Tibial nerve (tissue), 4 donors: ENCODE measurements at regions not wholly inside any gene's neighbourhood (a gene's known extent, or its start where the extent isn't known, plus 50 kb on each side); places are given as distances from the start of the nearest gene placed in this dataset.

Experiments
- CTCF ChIP-seq, 5 experiments: fragments of 200-600 bp in 3 of 5; fragments of 450-650 bp in 2 of 5; sonication (generic) in 3 of 5; IDR thresholded peaks; one replicate each; pipeline ENCODE4 v1.5.1; 2016 to 2019; ENCODE audit warnings: antibody characterized with exemption in 5 of 5, mild to moderate bottlenecking in 3 of 5, moderate library complexity in 2 of 5
- EP300 ChIP-seq, 2 donors: sonication (generic); formaldehyde crosslinking; IDR thresholded peaks; one replicate each; pipeline ENCODE4 v1.6.1; 2017; ENCODE audit warnings: antibody characterized with exemption in 2 of 2, mild to moderate bottlenecking in 1 of 2
- POLR2A ChIP-seq, 2 donors: fragments of 450-650 bp; IDR thresholded peaks; one replicate each; pipeline ENCODE4 v1.6.1; 2017; ENCODE audit warnings: antibody characterized with exemption in 2 of 2, mild to moderate bottlenecking in 2 of 2, moderate library complexity in 2 of 2

GRCh38 chr12:14219156-14219555 lies 146.3 kb upstream of the ATF7IP start:
- TF ChIP-seq CTCF (IDR thresholded peaks at IDR 0.05) (no peak), POLR2A (IDR thresholded peaks at IDR 0.05) (no peak), EP300 (IDR thresholded peaks at IDR 0.05) (no peak)
